Mesothelial cell of epicardium (in vitro differentiated cells): ENCODE measurements at regions not wholly inside any gene's neighbourhood (a gene's known extent, or its start where the extent isn't known, plus 50 kb on each side); places are given as distances from the start of the nearest gene placed in this dataset.

ENCODE experiments used
- DNase-seq, 2 experiments: peaks; one replicate each; pipeline ENCODE4 v3.0.0; 2021; ENCODE audit warnings: low spot score in 2 of 2; ENCODE audit not compliant: unreplicated experiment in 2 of 2
- H3K27ac Mint-ChIP-seq: 2 replicates; pipeline ENCODE4 v1.8.0; 2021; ENCODE audit warnings: mixed read lengths
- H3K27me3 Mint-ChIP-seq: 2 replicates; pipeline ENCODE4 v1.8.0; 2021; ENCODE audit warnings: low read depth, mixed read lengths
- H3K36me3 Mint-ChIP-seq: 2 replicates; pipeline ENCODE4 v1.8.0; 2021; ENCODE audit warnings: mixed read lengths
- H3K4me1 Mint-ChIP-seq: 2 replicates; pipeline ENCODE4 v1.8.0; 2021; ENCODE audit warnings: mixed read lengths
- H3K4me3 Mint-ChIP-seq: 2 replicates; pipeline ENCODE4 v1.8.0; 2021; ENCODE audit warnings: mild to moderate bottlenecking, moderate library complexity, mixed read lengths
- H3K9me3 Mint-ChIP-seq: 2 replicates; pipeline ENCODE4 v1.8.0; 2021; ENCODE audit warnings: mixed read lengths
- CTCF ChIP-seq: fragments of 200-600 bp; sonication (generic); IDR thresholded peaks from one replicate; pipeline ENCODE4 v1.5.0; 2021; ENCODE audit warnings: antibody characterized with exemption; ENCODE audit not compliant: unreplicated experiment

DNA sequence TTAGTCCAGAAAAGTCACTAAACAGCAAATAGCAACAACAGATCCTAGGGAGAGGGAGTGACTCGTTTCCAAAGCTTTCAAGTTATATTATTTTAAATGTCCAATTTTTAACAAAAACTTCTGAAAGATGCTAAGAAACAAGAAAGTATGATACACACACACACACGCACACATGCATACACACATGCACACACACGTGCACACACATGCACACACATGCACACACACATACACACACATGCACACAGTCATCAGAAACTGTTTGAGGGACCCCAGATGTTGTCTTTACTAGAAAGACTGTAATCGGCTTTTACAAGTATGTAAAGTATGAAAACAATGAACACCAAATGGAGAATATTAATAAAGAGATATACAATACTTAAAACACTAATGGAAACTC lies 825.4 kb downstream of the UQCRFS1 start:
- no peaks in the 10 kb centered on the region for H3K4me1 Mint-ChIP-seq
- DNase-seq, result no peak
- no peak for TF ChIP-seq CTCF
- H3K36me3 Mint-ChIP-seq, result no peaks in the 10 kb centered on the region
- no peaks in the 10 kb centered on the region for H3K9me3 Mint-ChIP-seq
- no peak overlapping the region for H3K4me3 Mint-ChIP-seq
- no peak overlapping the region for H3K27ac Mint-ChIP-seq
- no peaks in the 10 kb centered on the region for H3K27me3 Mint-ChIP-seq

- H3K27me3 Mint-ChIP-seq, result peaks cover 5% of the 10 kb centered on the region
- no peak for TF ChIP-seq CTCF
- no peak for DNase-seq
- H3K4me3 Mint-ChIP-seq, result no peak overlapping the region
- H3K27ac Mint-ChIP-seq, result no peak overlapping the region
- H3K36me3 Mint-ChIP-seq, result no peaks in the 10 kb centered on the region
- H3K4me1 Mint-ChIP-seq, result no peaks in the 10 kb centered on the region
- H3K9me3 Mint-ChIP-seq, result no peaks in the 10 kb centered on the region
Measured at GRCh38 chr19:28386470-28386869, 826.5 kb downstream of the UQCRFS1 start.

DNA sequence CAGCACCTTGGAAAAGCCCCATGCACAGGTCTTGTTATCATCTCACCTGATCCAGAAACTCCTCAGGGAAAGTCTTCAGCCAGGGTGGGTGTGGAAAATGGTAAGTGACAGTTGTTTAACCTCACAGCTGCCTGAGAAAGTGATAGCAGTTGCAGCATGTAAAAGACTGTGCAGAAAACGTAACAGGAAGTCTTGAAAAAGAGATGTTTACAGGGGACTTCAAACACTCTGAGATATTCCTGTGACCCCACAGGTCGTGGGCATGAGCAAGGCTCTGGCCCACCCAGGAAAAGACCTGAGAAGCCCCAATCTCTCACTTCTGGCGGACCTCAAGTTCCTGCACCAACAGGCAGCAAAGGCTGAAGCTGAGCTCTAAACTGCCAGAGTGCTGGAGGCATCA lies 826.9 kb downstream of the UQCRFS1 start:
- TF ChIP-seq CTCF, result no peak
- Mint-ChIP-seq H3K4me1 (no peaks in the 10 kb centered on the region), H3K27me3 (peaks cover 5% of the 10 kb centered on the region), H3K27ac (no peak overlapping the region), H3K4me3 (no peak overlapping the region), H3K36me3 (no peaks in the 10 kb centered on the region), H3K9me3 (no peaks in the 10 kb centered on the region)
- no peak for DNase-seq

GRCh38 chr19:28377077-28377476 lies 835.9 kb downstream of the UQCRFS1 start:
- no peak for TF ChIP-seq CTCF
- Mint-ChIP-seq H3K4me3 (no peak overlapping the region), H3K27ac (no peak overlapping the region), H3K27me3 (peaks cover 5% of the 10 kb centered on the region), H3K36me3 (no peaks in the 10 kb centered on the region), H3K4me1 (no peaks in the 10 kb centered on the region), H3K9me3 (no peaks in the 10 kb centered on the region)
- DNase-seq, result no peak

DNA sequence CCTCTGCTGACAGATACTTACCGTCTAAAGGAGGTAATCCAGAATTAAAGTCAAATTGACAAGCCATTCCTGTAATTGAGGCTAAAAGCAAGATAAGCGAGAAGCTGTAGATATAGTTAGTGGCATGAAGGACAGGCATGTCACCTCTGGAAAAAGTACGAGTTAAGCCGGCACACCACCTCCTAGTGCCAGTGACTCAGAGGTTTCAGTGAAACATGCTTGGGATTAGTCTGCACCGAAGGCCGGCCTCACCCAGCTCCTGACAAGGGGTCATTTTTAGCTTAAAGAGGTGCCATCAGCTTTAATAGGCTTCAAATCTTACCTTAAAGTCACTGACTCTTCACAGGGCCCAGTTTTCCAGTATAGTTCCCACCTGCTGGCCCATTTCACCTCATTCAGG lies 838.0 kb downstream of the UQCRFS1 start:
- Mint-ChIP-seq H3K27me3 (no peaks in the 10 kb centered on the region), H3K4me1 (no peaks in the 10 kb centered on the region), H3K9me3 (no peaks in the 10 kb centered on the region), H3K4me3 (no peak overlapping the region), H3K36me3 (no peaks in the 10 kb centered on the region), H3K27ac (no peak overlapping the region)
- no peak for TF ChIP-seq CTCF
- DNase-seq, result no peak

- no peak for DNase-seq
- H3K36me3 Mint-ChIP-seq, result no peaks in the 10 kb centered on the region
Measured at GRCh38 chr19:28372576-28373247, 840.2 kb downstream of the UQCRFS1 start.

More at GRCh38 chr19:28372576-28373247, 840.2 kb downstream of the UQCRFS1 start:
- no peaks in the 10 kb centered on the region for H3K4me1 Mint-ChIP-seq
- peaks cover 1% of the 10 kb centered on the region for H3K27me3 Mint-ChIP-seq
- H3K27ac Mint-ChIP-seq, result no peak overlapping the region
- no peaks in the 10 kb centered on the region for H3K9me3 Mint-ChIP-seq
- H3K4me3 Mint-ChIP-seq, result no peak overlapping the region
- TF ChIP-seq CTCF, result no peak
